Endodermal cell (in vitro differentiated cells): ENCODE measurements at regions not wholly inside any gene's neighbourhood (a gene's known extent, or its start where the extent isn't known, plus 50 kb on each side); places are given as distances from the start of the nearest gene placed in this dataset.

Source experiments
- DNase-seq: peaks from one replicate; pipeline ENCODE4 v3.0.0-alpha.2; 2017
- H3K27ac ChIP-seq: 2 replicates; pipeline ENCODE4 v1.5.1; 2013; ENCODE audit warnings: mild to moderate bottlenecking, low read depth, low read length, moderate library complexity
- H3K27me3 ChIP-seq: 2 replicates; pipeline ENCODE4 v1.6.1; 2013; ENCODE audit warnings: mild to moderate bottlenecking, low read length, moderate library complexity; ENCODE audit not compliant: insufficient read depth, control insufficient read depth, poor library complexity, severe bottlenecking
- H3K36me3 ChIP-seq: 2 replicates; pipeline ENCODE4 v1.7.0; 2013; ENCODE audit warnings: mild to moderate bottlenecking, low read length, moderate library complexity; ENCODE audit not compliant: control insufficient read depth, insufficient read depth
- H3K4me1 ChIP-seq: one replicate; pipeline ENCODE4 v1.7.0; 2013; ENCODE audit warnings: low read length; ENCODE audit not compliant: control insufficient read depth, insufficient read depth
- H3K4me3 ChIP-seq: 2 replicates; pipeline ENCODE4 v1.5.1; 2013; ENCODE audit warnings: mild to moderate bottlenecking, low read length, moderate library complexity
- H3K9ac ChIP-seq: 2 replicates; pipeline ENCODE4 v1.6.1; 2013; ENCODE audit warnings: mild to moderate bottlenecking, low read length, moderate library complexity; ENCODE audit not compliant: poor library complexity, severe bottlenecking; ENCODE audit errors: extremely low read depth
- H3K9me3 ChIP-seq: 2 replicates; pipeline ENCODE4 v1.6.1; 2013; ENCODE audit warnings: mild to moderate bottlenecking, low read length, moderate library complexity; ENCODE audit not compliant: control insufficient read depth
- H3K27ac Mint-ChIP-seq: 2 replicates; pipeline ENCODE4 v1.8.0; 2020; ENCODE audit warnings: mixed read lengths
- H3K27me3 Mint-ChIP-seq: 2 replicates; pipeline ENCODE4 v1.8.0; 2021; ENCODE audit warnings: mild to moderate bottlenecking, mixed read lengths; ENCODE audit not compliant: insufficient read depth
- H3K36me3 Mint-ChIP-seq: 2 replicates; pipeline ENCODE4 v1.8.0; 2020; ENCODE audit warnings: low read depth, mixed read lengths
- H3K4me1 Mint-ChIP-seq: 2 replicates; pipeline ENCODE4 v1.8.0; 2020; ENCODE audit warnings: mixed read lengths
- H3K4me3 Mint-ChIP-seq: 2 replicates; pipeline ENCODE4 v1.8.0; 2020; ENCODE audit warnings: mild to moderate bottlenecking, moderate library complexity, mixed read lengths
- H3K9me3 Mint-ChIP-seq: 2 replicates; pipeline ENCODE4 v1.8.0; 2020; ENCODE audit warnings: mild to moderate bottlenecking, mixed read lengths
- CTCF ChIP-seq: fragments of 200-600 bp; sonication (generic); conservative IDR thresholded peaks from 2 replicates; pipeline ENCODE4 v1.5.0; 2021; ENCODE audit warnings: antibody characterized with exemption, mild to moderate bottlenecking
- WGBS, 2 experiments: methylation state at CpG; one replicate each; pipeline versions ENCODE4 v1.1.5 to v1.1.7; 2013; ENCODE audit warnings: missing lambda C conversion rate in 2 of 2, mixed read lengths in 1 of 2; ENCODE audit not compliant: insufficient coverage in 1 of 2, insufficient read length in 1 of 2; 5-methylcytosine and 5-hydroxymethylcytosine counted together

- Mint-ChIP-seq H3K36me3 (no peaks in the 10 kb centered on the region), H3K27me3 (no peaks in the 10 kb centered on the region), H3K4me3 (no peak overlapping the region), H3K4me1 (peaks cover 11% of the 10 kb centered on the region), H3K27ac (no peak overlapping the region), H3K9me3 (no peaks in the 10 kb centered on the region)
- no peaks in the 10 kb centered on the region for H3K36me3 ChIP-seq
- H3K9me3 ChIP-seq, result no peaks in the 10 kb centered on the region
- peak; percentile 68 for TF ChIP-seq CTCF
- no peak overlapping the region for H3K9ac ChIP-seq
- no peak overlapping the region for H3K27ac ChIP-seq
- WGBS, 2 experiments, result 0 to 23% methylated on average over 1 to 2 of the region's 3 CpGs
- no peak overlapping the region for H3K4me3 ChIP-seq
- H3K4me1 ChIP-seq, result peaks cover 6% of the 10 kb centered on the region
- peak; percentile 57 for DNase-seq
- H3K27me3 ChIP-seq, result no peaks in the 10 kb centered on the region
Measured at GRCh38 chr9:117535434-117535833, 120.6 kb upstream of the ASTN2 start.

- Histone ChIP-seq H3K27ac (no peak overlapping the region), H3K36me3 (no peaks in the 10 kb centered on the region), H3K4me3 (no peak overlapping the region), H3K4me1 (peaks cover 3% of the 10 kb centered on the region), H3K9ac (no peak overlapping the region), H3K9me3 (peaks cover 12% of the 10 kb centered on the region), H3K27me3 (no peaks in the 10 kb centered on the region)
- Mint-ChIP-seq H3K9me3 (peaks cover 2% of the 10 kb centered on the region), H3K4me1 (peaks cover 14% of the 10 kb centered on the region), H3K4me3 (no peak overlapping the region), H3K27me3 (no peaks in the 10 kb centered on the region), H3K36me3 (no peaks in the 10 kb centered on the region), H3K27ac (no peak overlapping the region)
- 88 to 93% methylated on average over 1 of the region's 1 CpG for WGBS, 2 experiments
- no peak for TF ChIP-seq CTCF
- DNase-seq, result no peak
Measured at GRCh38 chr9:117528225-117528624, 113.4 kb upstream of the ASTN2 start.

GRCh38 chr9:117526674-117527073, 111.8 kb upstream of the ASTN2 start:
- Histone ChIP-seq H3K9ac (no peak overlapping the region), H3K27ac (no peak overlapping the region), H3K36me3 (no peaks in the 10 kb centered on the region), H3K9me3 (peaks cover 12% of the 10 kb centered on the region), H3K27me3 (no peaks in the 10 kb centered on the region), H3K4me1 (peaks cover 6% of the 10 kb centered on the region), H3K4me3 (no peak overlapping the region)
- 85% methylated on average over 2 of the region's 2 CpGs; no CpG with 5 or more reads in 1 of the 2 experiments for WGBS, 2 experiments
- no peaks in the 10 kb centered on the region for H3K36me3 Mint-ChIP-seq
- H3K27ac Mint-ChIP-seq, result no peak overlapping the region
- DNase-seq, result no peak
- no peak overlapping the region for H3K4me3 Mint-ChIP-seq
- H3K4me1 Mint-ChIP-seq, result peaks cover 18% of the 10 kb centered on the region
- no peaks in the 10 kb centered on the region for H3K27me3 Mint-ChIP-seq
- H3K9me3 Mint-ChIP-seq, result peaks cover 2% of the 10 kb centered on the region
- no peak for TF ChIP-seq CTCF
